IPS-20b (cell line): ENCODE measurements at regions not wholly inside any gene's neighbourhood (a gene's known extent, or its start where the extent isn't known, plus 50 kb on each side); places are given as distances from the start of the nearest gene placed in this dataset.

Experiments used
- H3K27ac ChIP-seq: one replicate; pipeline ENCODE4 v1.5.1; 2013; ENCODE audit warnings: low read length
- H3K27me3 ChIP-seq: 2 replicates; pipeline ENCODE4 v1.6.1; 2013; ENCODE audit warnings: mild to moderate bottlenecking, low read length, inconsistent platforms; ENCODE audit not compliant: insufficient read depth
- H3K36me3 ChIP-seq: 2 replicates; pipeline ENCODE4 v1.6.1; 2013; ENCODE audit warnings: low read depth, mild to moderate bottlenecking, inconsistent platforms, low read length, moderate library complexity; ENCODE audit not compliant: insufficient read depth
- H3K4me1 ChIP-seq: 2 replicates; pipeline ENCODE4 v1.6.1; 2013; ENCODE audit warnings: mild to moderate bottlenecking, control low read depth, inconsistent platforms, low read length, moderate library complexity; ENCODE audit not compliant: insufficient read depth
- H3K4me3 ChIP-seq: 2 replicates; pipeline ENCODE4 v1.5.1; 2013; ENCODE audit warnings: mild to moderate bottlenecking, low read length, inconsistent platforms
- H3K9ac ChIP-seq: 2 replicates; pipeline ENCODE4 v1.6.1; 2013; ENCODE audit warnings: low read depth, mild to moderate bottlenecking, inconsistent platforms, low read length, moderate library complexity
- H3K9me3 ChIP-seq: 2 replicates; pipeline ENCODE4 v1.6.1; 2013; ENCODE audit warnings: mild to moderate bottlenecking, low read depth, low read length, inconsistent platforms; ENCODE audit not compliant: insufficient read depth

DNA sequence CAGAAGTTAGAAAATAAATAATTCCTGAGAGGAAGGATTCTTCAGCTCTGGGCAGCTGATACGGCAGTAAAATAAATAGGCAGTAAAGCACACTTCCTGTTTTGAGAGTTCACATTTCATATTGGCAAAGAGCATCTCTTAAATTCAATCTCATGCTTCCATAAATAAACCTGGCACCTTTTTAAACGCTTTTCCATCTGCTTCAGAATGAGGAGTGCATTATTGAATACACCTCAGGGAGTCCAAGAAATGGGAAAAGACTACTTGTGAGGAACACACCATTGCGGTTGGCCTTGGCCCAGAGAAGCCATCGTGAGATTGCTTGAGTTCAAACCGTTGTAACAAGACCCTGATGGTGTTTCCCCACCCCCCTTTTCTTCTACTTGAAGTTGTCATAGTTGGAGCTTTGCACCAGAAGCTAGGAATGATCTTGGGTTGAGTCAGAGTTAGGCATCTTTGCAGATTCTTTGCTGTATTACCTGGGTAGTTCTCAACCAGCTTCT is 123.9 kb downstream of the RDH14 start:
- H3K27ac ChIP-seq: no peak overlapping the region

DNA sequence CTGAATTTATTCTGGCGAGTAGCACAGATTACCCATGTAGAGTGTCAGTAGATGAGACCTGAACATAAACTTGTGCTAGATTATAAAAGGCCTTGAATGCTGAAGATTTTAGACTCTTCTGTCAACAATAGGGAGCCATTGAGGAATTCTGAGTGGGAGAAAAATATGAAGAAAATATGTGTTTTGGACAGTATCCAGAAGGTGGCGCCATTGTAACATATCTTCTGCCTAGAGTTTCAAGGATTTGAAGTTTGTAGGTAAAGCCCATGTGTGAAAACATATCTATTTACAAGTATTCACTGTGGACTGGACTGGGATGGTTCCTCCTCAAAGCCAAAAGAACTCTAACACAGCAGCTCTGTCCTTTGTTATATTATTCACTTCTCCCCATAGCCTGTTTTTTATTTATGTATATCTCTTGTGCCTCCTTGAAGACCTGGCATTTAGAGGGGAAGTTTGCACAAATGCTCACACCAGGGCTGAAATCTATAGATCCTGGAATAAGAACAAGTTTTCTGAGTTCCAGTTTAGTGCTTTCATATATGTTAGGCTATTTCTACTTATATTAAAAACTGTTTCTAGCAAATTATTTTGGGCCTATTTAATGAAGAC is 124.9 kb downstream of the RDH14 start:
- no peaks in the 10 kb centered on the region for H3K9me3 ChIP-seq
- H3K4me3 ChIP-seq: no peak overlapping the region
- H3K4me1 ChIP-seq: no peaks in the 10 kb centered on the region
- no peak overlapping the region for H3K9ac ChIP-seq
- no peak overlapping the region for H3K27ac ChIP-seq
- no peaks in the 10 kb centered on the region for H3K27me3 ChIP-seq
- no peaks in the 10 kb centered on the region for H3K36me3 ChIP-seq

More for the DNA sequence above, 123.9 kb downstream of the RDH14 start:
- H3K9me3 ChIP-seq: no peaks in the 10 kb centered on the region
- H3K9ac ChIP-seq: no peak overlapping the region
- H3K27me3 ChIP-seq: no peaks in the 10 kb centered on the region
- no peak overlapping the region for H3K4me3 ChIP-seq
- H3K4me1 ChIP-seq: no peaks in the 10 kb centered on the region
- no peaks in the 10 kb centered on the region for H3K36me3 ChIP-seq

DNA sequence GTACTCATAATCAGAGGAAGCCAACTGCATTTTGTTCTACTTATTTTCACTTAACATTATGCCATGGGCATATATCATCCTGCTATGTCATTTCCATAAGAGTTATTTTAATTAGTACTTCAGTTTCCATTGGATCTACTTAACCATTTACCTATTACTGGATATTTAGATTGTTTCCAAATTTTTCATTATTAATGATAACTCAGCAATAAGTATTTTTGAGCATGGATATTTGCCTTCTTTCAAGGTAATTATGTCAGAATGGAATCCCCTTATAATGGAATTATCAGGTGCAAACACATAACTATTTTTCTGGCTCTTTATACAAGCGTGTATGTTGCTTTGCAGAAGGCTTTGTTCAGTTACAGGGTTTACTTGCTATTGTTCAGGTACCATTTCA is 126.6 kb downstream of the RDH14 start:
- no peaks in the 10 kb centered on the region for H3K4me1 ChIP-seq
- H3K9me3 ChIP-seq: no peaks in the 10 kb centered on the region
- H3K27ac ChIP-seq: no peak overlapping the region
- H3K9ac ChIP-seq: no peak overlapping the region
- no peak overlapping the region for H3K4me3 ChIP-seq
- no peaks in the 10 kb centered on the region for H3K27me3 ChIP-seq
- no peaks in the 10 kb centered on the region for H3K36me3 ChIP-seq

DNA sequence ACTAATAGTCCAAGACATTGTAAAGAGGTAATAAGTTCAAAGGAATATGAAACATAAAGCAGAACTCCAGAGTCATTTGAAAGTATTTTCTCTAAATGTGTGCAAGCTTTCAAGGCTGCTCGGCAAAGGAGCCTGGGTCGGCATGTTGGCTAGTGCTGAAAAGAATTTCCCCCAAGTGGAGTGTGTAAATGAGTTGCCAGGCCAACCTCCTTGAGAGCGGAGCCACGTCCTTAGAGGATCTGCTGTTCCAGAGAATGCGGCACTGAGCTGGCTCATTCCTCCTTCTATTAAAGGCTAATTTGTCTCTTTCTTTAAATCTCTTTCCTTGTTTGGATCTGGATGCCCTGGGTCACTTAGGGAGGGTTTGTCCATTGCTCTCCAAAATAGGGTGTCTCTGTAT is 127.5 kb downstream of the RDH14 start:
- Histone ChIP-seq H3K27me3 (no peaks in the 10 kb centered on the region), H3K4me1 (no peaks in the 10 kb centered on the region)

DNA sequence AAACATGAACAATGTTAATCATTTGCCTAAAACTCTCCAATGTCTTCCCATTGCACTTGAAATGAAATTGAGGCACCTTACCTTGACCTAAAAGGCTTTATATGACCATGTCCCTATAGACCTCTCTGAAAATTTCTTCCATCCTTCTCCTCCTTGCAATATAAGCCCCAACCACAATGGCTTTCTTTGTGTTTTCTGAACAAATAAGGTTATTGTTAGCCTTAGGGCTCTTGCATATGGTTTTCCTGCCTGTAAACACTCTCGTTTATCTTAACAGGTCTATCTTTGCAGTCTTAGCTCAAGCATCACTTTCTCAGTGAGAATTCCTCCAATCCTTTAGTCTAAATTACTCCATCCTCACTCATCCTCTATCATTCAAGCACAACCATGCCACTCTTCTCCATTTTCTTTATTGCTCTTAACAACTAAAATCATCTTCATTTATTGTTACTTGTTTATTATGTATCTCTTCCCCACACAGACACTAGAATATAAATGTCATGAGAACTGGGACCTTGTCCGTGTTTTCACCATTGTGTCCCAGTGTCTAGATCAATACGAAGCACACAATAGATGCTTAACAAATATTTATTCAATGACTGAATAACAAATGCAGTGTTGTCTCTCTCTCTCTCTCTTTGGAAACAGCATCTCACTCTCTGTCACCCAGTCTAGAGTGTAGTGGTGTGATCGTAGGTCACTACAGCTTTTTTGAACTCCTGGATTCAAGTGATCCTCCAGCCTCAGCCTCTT is 129.3 kb downstream of the RDH14 start:
- no peaks in the 10 kb centered on the region for H3K4me1 ChIP-seq
- no peaks in the 10 kb centered on the region for H3K27me3 ChIP-seq
- H3K9ac ChIP-seq: no peak overlapping the region
- no peaks in the 10 kb centered on the region for H3K9me3 ChIP-seq
- H3K36me3 ChIP-seq: no peaks in the 10 kb centered on the region
- no peak overlapping the region for H3K4me3 ChIP-seq
- H3K27ac ChIP-seq: no peak overlapping the region

More for the DNA sequence above, 127.5 kb downstream of the RDH14 start:
- no peaks in the 10 kb centered on the region for H3K36me3 ChIP-seq
- H3K9ac ChIP-seq: no peak overlapping the region
- H3K9me3 ChIP-seq: no peaks in the 10 kb centered on the region
- no peak overlapping the region for H3K27ac ChIP-seq
- no peak overlapping the region for H3K4me3 ChIP-seq

DNA sequence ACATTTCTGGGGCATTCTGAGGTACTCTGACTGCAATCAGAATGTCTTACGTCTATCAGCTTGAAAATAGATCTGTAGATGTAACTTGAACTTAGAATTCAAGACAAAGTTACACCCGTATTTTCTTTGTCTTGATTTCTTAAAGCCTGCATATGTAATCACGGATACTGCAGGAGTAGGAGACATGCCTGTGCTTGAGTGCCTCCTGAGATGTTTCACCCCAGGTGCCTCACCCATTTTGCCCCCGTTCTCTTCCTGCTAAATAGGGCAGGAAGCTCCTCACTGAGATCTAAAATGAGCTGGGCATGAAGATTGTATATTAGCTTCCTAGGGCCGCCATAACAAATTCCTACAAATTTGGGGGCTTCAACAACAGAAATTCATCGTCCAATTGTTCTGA is 131.9 kb downstream of the RDH14 start:
- H3K9ac ChIP-seq: no peak overlapping the region
- no peaks in the 10 kb centered on the region for H3K27me3 ChIP-seq
- H3K36me3 ChIP-seq: no peaks in the 10 kb centered on the region
- no peak overlapping the region for H3K4me3 ChIP-seq
- H3K4me1 ChIP-seq: no peaks in the 10 kb centered on the region
- no peak overlapping the region for H3K27ac ChIP-seq
- H3K9me3 ChIP-seq: no peaks in the 10 kb centered on the region

DNA sequence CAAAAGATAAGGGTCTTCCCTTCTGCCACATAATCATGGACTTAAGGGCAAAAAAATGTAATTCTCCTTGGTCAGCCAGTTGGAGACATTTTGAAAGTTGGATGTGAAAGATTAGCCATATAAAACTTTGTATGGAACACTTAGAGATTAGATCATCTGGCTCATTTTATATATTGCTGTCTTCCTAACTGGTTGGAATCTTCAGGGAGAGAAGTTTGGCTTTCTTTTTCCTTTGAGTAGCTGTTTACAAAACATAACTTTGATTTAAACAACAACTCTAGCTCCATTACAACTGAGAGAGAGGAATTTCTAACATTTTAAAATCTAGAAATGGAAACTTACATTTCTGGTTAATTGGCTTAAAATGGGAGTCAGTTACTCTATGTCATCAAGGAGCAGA is 132.7 kb downstream of the RDH14 start:
- no peaks in the 10 kb centered on the region for H3K4me1 ChIP-seq
- H3K4me3 ChIP-seq: no peak overlapping the region
- no peak overlapping the region for H3K27ac ChIP-seq
- no peaks in the 10 kb centered on the region for H3K36me3 ChIP-seq
- H3K9me3 ChIP-seq: no peaks in the 10 kb centered on the region
- no peak overlapping the region for H3K9ac ChIP-seq
- H3K27me3 ChIP-seq: no peaks in the 10 kb centered on the region

DNA sequence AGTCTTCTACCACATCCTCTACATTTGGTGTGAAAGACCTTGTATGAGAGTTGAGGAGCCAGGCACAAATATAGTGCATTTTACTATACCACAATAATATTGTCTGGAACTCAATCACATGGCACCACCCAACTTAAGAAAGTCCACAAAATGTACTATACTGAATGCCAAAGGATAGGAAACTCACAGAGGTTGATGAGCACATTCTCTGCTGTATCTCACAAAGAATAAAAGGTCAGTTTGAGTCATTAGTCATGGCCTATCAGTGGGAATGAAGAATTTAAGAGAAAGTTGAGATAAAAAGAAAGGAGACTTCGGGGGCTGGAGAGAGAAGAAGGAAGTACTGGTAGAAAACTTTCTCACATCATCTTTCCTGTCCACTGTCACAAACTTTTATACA is 134.3 kb downstream of the RDH14 start:
- Histone ChIP-seq H3K9ac (no peak overlapping the region), H3K27ac (no peak overlapping the region), H3K9me3 (no peaks in the 10 kb centered on the region), H3K4me3 (no peak overlapping the region), H3K36me3 (no peaks in the 10 kb centered on the region), H3K4me1 (no peaks in the 10 kb centered on the region), H3K27me3 (no peaks in the 10 kb centered on the region)

DNA sequence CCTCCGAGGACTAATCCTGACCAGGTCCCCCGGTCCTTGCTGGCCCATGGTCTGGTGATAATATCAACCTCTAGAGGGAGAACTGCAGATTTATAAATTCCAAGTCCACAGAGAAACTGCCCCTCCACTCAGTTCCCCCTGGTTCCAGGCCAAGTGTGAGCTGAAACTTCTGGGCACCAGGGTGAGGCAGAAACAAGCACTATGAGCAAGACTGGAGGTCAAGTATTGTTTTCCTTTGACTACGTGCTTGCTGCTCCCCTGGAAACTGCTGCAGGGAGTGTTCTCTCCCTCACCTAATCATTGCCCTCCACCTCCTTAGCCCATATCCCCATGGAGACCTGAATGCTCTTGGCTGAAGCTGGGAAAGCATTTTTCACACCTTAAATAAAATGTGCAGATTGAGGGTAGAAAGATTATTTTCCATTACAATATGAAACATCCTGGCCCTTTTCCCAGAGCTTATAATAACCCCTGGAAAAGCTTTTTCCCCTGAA is 135.2 kb downstream of the RDH14 start:
- H3K4me3 ChIP-seq: no peak overlapping the region
- H3K27me3 ChIP-seq: no peaks in the 10 kb centered on the region
- no peak overlapping the region for H3K27ac ChIP-seq
- no peak overlapping the region for H3K9ac ChIP-seq
- no peaks in the 10 kb centered on the region for H3K9me3 ChIP-seq
- H3K4me1 ChIP-seq: no peaks in the 10 kb centered on the region
- no peaks in the 10 kb centered on the region for H3K36me3 ChIP-seq

DNA sequence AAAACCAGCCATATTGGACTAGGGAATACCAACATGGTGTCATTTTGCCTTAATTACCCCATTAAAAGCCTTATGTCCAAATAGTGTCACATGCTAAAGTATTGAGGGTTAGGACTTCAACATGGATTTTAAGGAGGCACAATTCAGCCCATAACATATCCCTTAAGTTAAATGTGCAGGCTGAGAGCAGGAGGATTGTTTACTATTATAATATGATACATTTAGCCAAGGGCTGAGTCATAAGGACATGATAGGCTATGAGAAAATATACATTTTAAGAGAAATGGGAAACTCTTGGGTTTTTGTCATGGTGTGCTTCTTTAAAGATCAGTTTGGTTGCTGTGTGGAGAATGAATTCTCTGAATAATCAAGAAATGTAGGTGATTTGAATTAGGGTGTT is 136.8 kb downstream of the RDH14 start:
- no peaks in the 10 kb centered on the region for H3K27me3 ChIP-seq
- no peak overlapping the region for H3K4me3 ChIP-seq
- H3K9ac ChIP-seq: no peak overlapping the region
- no peaks in the 10 kb centered on the region for H3K9me3 ChIP-seq
- H3K27ac ChIP-seq: no peak overlapping the region
- H3K36me3 ChIP-seq: no peaks in the 10 kb centered on the region
- no peaks in the 10 kb centered on the region for H3K4me1 ChIP-seq

DNA sequence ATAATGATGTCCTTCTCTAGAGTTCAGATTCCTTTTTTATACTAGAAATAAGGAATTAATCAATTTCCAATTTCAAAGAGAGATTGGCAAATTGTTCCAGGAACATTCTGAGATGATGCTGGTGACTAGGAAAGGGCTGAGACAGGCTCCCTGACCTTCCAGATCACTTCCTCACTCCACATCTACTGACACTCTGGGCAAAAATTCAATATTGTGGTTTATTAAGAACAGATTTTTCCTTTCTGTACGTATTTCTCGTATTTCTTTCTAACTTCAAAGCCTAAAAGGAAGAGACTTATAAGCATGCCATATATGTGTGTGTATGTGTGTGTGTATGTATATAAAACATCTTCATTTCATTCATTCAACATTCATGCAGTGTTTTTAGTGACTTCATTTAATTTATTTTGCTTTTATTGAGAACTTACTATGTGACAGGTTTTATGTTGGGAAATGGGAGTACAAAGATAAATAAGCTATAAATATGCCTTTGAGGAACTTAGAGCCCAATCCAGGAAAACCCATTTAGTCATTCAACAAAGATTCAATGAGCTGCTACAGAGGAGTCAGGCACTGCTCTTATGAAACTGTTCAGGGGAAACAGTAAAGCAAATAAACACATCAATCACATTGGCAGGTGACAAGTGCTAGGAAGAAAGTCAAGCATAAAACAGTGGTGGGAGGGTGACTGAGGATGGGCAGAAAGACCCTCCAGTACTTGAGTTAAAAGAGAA is 137.9 kb downstream of the RDH14 start:
- Histone ChIP-seq H3K27me3 (no peaks in the 10 kb centered on the region), H3K9ac (no peak overlapping the region), H3K9me3 (no peaks in the 10 kb centered on the region), H3K4me1 (no peaks in the 10 kb centered on the region), H3K36me3 (no peaks in the 10 kb centered on the region), H3K4me3 (no peak overlapping the region), H3K27ac (no peak overlapping the region)
